IMR-90 (cell line): ENCODE measurements at regions not wholly inside any gene's neighbourhood (a gene's known extent, or its start where the extent isn't known, plus 50 kb on each side); places are given as distances from the start of the nearest gene placed in this dataset.

Experiments used
- CHD1 ChIP-seq: IDR thresholded peaks from 2 replicates; pipeline ENCODE4 v1.6.1; 2012; ENCODE audit warnings: low read depth, low read length, improper control_type of control experiment
- ELK1 ChIP-seq: fragments of 150-350 bp; IDR thresholded peaks from 2 replicates; pipeline ENCODE4 v1.6.1; 2016; ENCODE audit warnings: low read depth, mild to moderate bottlenecking, low read length, moderate library complexity, borderline replicate concordance
- MAFK ChIP-seq: IDR thresholded peaks from 2 replicates; pipeline ENCODE4 v1.6.1; 2012; ENCODE audit warnings: low read depth, low read length, improper control_type of control experiment
- MXI1 ChIP-seq: IDR thresholded peaks from 2 replicates; pipeline ENCODE4 v1.6.1; 2012; ENCODE audit warnings: low read depth, mild to moderate bottlenecking, low read length, moderate library complexity, borderline replicate concordance
- POLR2A ChIP-seq: IDR thresholded peaks from 2 replicates; pipeline ENCODE4 v1.6.1; 2012; ENCODE audit warnings: mild to moderate bottlenecking, low read depth, low read length
- RAD21 ChIP-seq: IDR thresholded peaks from 2 replicates; pipeline ENCODE4 v1.6.1; 2012; ENCODE audit warnings: low read length, improper control_type of control experiment
- TF ChIP-seq, protein P1 (sequence below): conservative IDR thresholded peaks from 2 replicates; pipeline ENCODE4 v1.5.1; 2012; ENCODE audit warnings: mild to moderate bottlenecking, low read depth, low read length, improper control_type of control experiment

GRCh38 chr11:38865922-38866321, 2267.9 kb upstream of the RAG2 start:
- TF ChIP-seq, protein P1, sequence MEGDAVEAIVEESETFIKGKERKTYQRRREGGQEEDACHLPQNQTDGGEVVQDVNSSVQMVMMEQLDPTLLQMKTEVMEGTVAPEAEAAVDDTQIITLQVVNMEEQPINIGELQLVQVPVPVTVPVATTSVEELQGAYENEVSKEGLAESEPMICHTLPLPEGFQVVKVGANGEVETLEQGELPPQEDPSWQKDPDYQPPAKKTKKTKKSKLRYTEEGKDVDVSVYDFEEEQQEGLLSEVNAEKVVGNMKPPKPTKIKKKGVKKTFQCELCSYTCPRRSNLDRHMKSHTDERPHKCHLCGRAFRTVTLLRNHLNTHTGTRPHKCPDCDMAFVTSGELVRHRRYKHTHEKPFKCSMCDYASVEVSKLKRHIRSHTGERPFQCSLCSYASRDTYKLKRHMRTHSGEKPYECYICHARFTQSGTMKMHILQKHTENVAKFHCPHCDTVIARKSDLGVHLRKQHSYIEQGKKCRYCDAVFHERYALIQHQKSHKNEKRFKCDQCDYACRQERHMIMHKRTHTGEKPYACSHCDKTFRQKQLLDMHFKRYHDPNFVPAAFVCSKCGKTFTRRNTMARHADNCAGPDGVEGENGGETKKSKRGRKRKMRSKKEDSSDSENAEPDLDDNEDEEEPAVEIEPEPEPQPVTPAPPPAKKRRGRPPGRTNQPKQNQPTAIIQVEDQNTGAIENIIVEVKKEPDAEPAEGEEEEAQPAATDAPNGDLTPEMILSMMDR, result no peak
- TF ChIP-seq POLR2A (no peak), RAD21 (no peak), ELK1 (no peak), CHD1 (no peak), MXI1 (no peak), MAFK (no peak)
